ENCODE measurements at regions not wholly inside any gene's neighbourhood (a gene's known extent, or its start where the extent isn't known, plus 50 kb on each side); places are given as distances from the start of the nearest gene placed in this dataset.

- Histone ChIP-seq H3K9me3 (ENCODE audit: control insufficient read depth in 3 of 3, low read length in 3 of 3) (no peaks in the 10 kb centered on the region), H3K4me3 (ENCODE audit: low read length in 3 of 3) (no peak overlapping the region), H3K36me3 (ENCODE audit: control insufficient read depth in 3 of 3, insufficient read depth in 3 of 3, low read length in 3 of 3) (no peaks in the 10 kb centered on the region), H3K9ac (ENCODE audit: low read depth in 1 of 3, low read length in 3 of 3) (no peak overlapping the region), H3K27me3 (ENCODE audit: control insufficient read depth in 3 of 3, insufficient read depth in 3 of 3, low read length in 3 of 3) (no peaks in the 10 kb centered on the region), H3K27ac (ENCODE audit: low read depth, low read length) (no peak overlapping the region), H3K4me1 (ENCODE audit: control insufficient read depth in 3 of 3, insufficient read depth in 3 of 3, low read length in 3 of 3) (no peaks in the 10 kb centered on the region)
Measured at GRCh38 chr10:55223352-55223751, 422.3 kb upstream of the PCDH15 start.

GRCh38 chr10:55220975-55221374, 419.9 kb upstream of the PCDH15 start:
- no peaks in the 10 kb centered on the region for H3K9me3 ChIP-seq (ENCODE audit: control insufficient read depth in 3 of 3, low read length in 3 of 3)
- no peaks in the 10 kb centered on the region for H3K27me3 ChIP-seq (ENCODE audit: control insufficient read depth in 3 of 3, insufficient read depth in 3 of 3, low read length in 3 of 3)
- no peaks in the 10 kb centered on the region for H3K4me1 ChIP-seq (ENCODE audit: control insufficient read depth in 3 of 3, insufficient read depth in 3 of 3, low read length in 3 of 3)
- no peak overlapping the region for H3K9ac ChIP-seq (ENCODE audit: low read depth in 1 of 3, low read length in 3 of 3)
- H3K36me3 ChIP-seq (ENCODE audit: control insufficient read depth in 3 of 3, insufficient read depth in 3 of 3, low read length in 3 of 3), result no peaks in the 10 kb centered on the region
- H3K4me3 ChIP-seq (ENCODE audit: low read length in 3 of 3), result no peak overlapping the region
- H3K27ac ChIP-seq (ENCODE audit: low read depth, low read length), result no peak overlapping the region

GRCh38 chr10:55215699-55216098, 414.7 kb upstream of the PCDH15 start:
- Histone ChIP-seq H3K9ac (ENCODE audit: low read depth in 1 of 3, low read length in 3 of 3) (no peak overlapping the region), H3K4me3 (ENCODE audit: low read length in 3 of 3) (no peak overlapping the region), H3K36me3 (ENCODE audit: control insufficient read depth in 3 of 3, insufficient read depth in 3 of 3, low read length in 3 of 3) (no peaks in the 10 kb centered on the region), H3K27ac (ENCODE audit: low read depth, low read length) (no peak overlapping the region), H3K4me1 (ENCODE audit: control insufficient read depth in 3 of 3, insufficient read depth in 3 of 3, low read length in 3 of 3) (no peaks in the 10 kb centered on the region), H3K27me3 (ENCODE audit: control insufficient read depth in 3 of 3, insufficient read depth in 3 of 3, low read length in 3 of 3) (no peaks in the 10 kb centered on the region), H3K9me3 (ENCODE audit: control insufficient read depth in 3 of 3, low read length in 3 of 3) (no peaks in the 10 kb centered on the region)

- Histone ChIP-seq H3K9ac (ENCODE audit: low read depth in 1 of 3, low read length in 3 of 3) (no peak overlapping the region), H3K4me3 (ENCODE audit: low read length in 3 of 3) (no peak overlapping the region)
Measured at GRCh38 chr10:55214608-55215007, 413.6 kb upstream of the PCDH15 start.

GRCh38 chr10:55212051-55212450, 411.0 kb upstream of the PCDH15 start:
- Histone ChIP-seq H3K36me3 (ENCODE audit: control insufficient read depth in 3 of 3, insufficient read depth in 3 of 3, low read length in 3 of 3) (no peaks in the 10 kb centered on the region), H3K27ac (ENCODE audit: low read depth, low read length) (no peak overlapping the region), H3K9ac (ENCODE audit: low read depth in 1 of 3, low read length in 3 of 3) (no peak overlapping the region), H3K27me3 (ENCODE audit: control insufficient read depth in 3 of 3, insufficient read depth in 3 of 3, low read length in 3 of 3) (no peaks in the 10 kb centered on the region), H3K4me1 (ENCODE audit: control insufficient read depth in 3 of 3, insufficient read depth in 3 of 3, low read length in 3 of 3) (no peaks in the 10 kb centered on the region), H3K4me3 (ENCODE audit: low read length in 3 of 3) (no peak overlapping the region), H3K9me3 (ENCODE audit: control insufficient read depth in 3 of 3, low read length in 3 of 3) (no peaks in the 10 kb centered on the region)

More at GRCh38 chr10:55214608-55215007, 413.6 kb upstream of the PCDH15 start:
- Histone ChIP-seq H3K4me1 (ENCODE audit: control insufficient read depth in 3 of 3, insufficient read depth in 3 of 3, low read length in 3 of 3) (no peaks in the 10 kb centered on the region), H3K27me3 (ENCODE audit: control insufficient read depth in 3 of 3, insufficient read depth in 3 of 3, low read length in 3 of 3) (no peaks in the 10 kb centered on the region), H3K36me3 (ENCODE audit: control insufficient read depth in 3 of 3, insufficient read depth in 3 of 3, low read length in 3 of 3) (no peaks in the 10 kb centered on the region), H3K9me3 (ENCODE audit: control insufficient read depth in 3 of 3, low read length in 3 of 3) (no peaks in the 10 kb centered on the region), H3K27ac (ENCODE audit: low read depth, low read length) (no peak overlapping the region)

- Histone ChIP-seq H3K36me3 (ENCODE audit: control insufficient read depth in 3 of 3, insufficient read depth in 3 of 3, low read length in 3 of 3) (no peaks in the 10 kb centered on the region), H3K27ac (ENCODE audit: low read depth, low read length) (no peak overlapping the region), H3K9ac (ENCODE audit: low read depth in 1 of 3, low read length in 3 of 3) (no peak overlapping the region), H3K9me3 (ENCODE audit: control insufficient read depth in 3 of 3, low read length in 3 of 3) (no peaks in the 10 kb centered on the region), H3K27me3 (ENCODE audit: control insufficient read depth in 3 of 3, insufficient read depth in 3 of 3, low read length in 3 of 3) (no peaks in the 10 kb centered on the region), H3K4me3 (ENCODE audit: low read length in 3 of 3) (no peak overlapping the region), H3K4me1 (ENCODE audit: control insufficient read depth in 3 of 3, insufficient read depth in 3 of 3, low read length in 3 of 3) (no peaks in the 10 kb centered on the region)
Measured at GRCh38 chr10:55203874-55204273, 402.8 kb upstream of the PCDH15 start.

- H3K9me3 ChIP-seq (ENCODE audit: control insufficient read depth in 3 of 3, low read length in 3 of 3), result no peaks in the 10 kb centered on the region
- H3K4me1 ChIP-seq (ENCODE audit: control insufficient read depth in 3 of 3, insufficient read depth in 3 of 3, low read length in 3 of 3), result no peaks in the 10 kb centered on the region
- no peak overlapping the region for H3K27ac ChIP-seq (ENCODE audit: low read depth, low read length)
- no peak overlapping the region for H3K4me3 ChIP-seq (ENCODE audit: low read length in 3 of 3)
- H3K36me3 ChIP-seq (ENCODE audit: control insufficient read depth in 3 of 3, insufficient read depth in 3 of 3, low read length in 3 of 3), result no peaks in the 10 kb centered on the region
- no peaks in the 10 kb centered on the region for H3K27me3 ChIP-seq (ENCODE audit: control insufficient read depth in 3 of 3, insufficient read depth in 3 of 3, low read length in 3 of 3)
- H3K9ac ChIP-seq (ENCODE audit: low read depth in 1 of 3, low read length in 3 of 3), result no peak overlapping the region
Measured at GRCh38 chr10:55203319-55203718, 402.3 kb upstream of the PCDH15 start.

GRCh38 chr10:55200020-55200419, 399.0 kb upstream of the PCDH15 start:
- Histone ChIP-seq H3K27ac (ENCODE audit: low read depth, low read length) (no peak overlapping the region), H3K9ac (ENCODE audit: low read depth in 1 of 3, low read length in 3 of 3) (no peak overlapping the region), H3K9me3 (ENCODE audit: control insufficient read depth in 3 of 3, low read length in 3 of 3) (no peaks in the 10 kb centered on the region), H3K4me3 (ENCODE audit: low read length in 3 of 3) (no peak overlapping the region), H3K36me3 (ENCODE audit: control insufficient read depth in 3 of 3, insufficient read depth in 3 of 3, low read length in 3 of 3) (no peaks in the 10 kb centered on the region), H3K4me1 (ENCODE audit: control insufficient read depth in 3 of 3, insufficient read depth in 3 of 3, low read length in 3 of 3) (no peaks in the 10 kb centered on the region), H3K27me3 (ENCODE audit: control insufficient read depth in 3 of 3, insufficient read depth in 3 of 3, low read length in 3 of 3) (no peaks in the 10 kb centered on the region)

- H3K4me1 ChIP-seq (ENCODE audit: control insufficient read depth in 3 of 3, insufficient read depth in 3 of 3, low read length in 3 of 3), result no peaks in the 10 kb centered on the region
- H3K36me3 ChIP-seq (ENCODE audit: control insufficient read depth in 3 of 3, insufficient read depth in 3 of 3, low read length in 3 of 3), result no peaks in the 10 kb centered on the region
- no peak overlapping the region for H3K4me3 ChIP-seq (ENCODE audit: low read length in 3 of 3)
- H3K9me3 ChIP-seq (ENCODE audit: control insufficient read depth in 3 of 3, low read length in 3 of 3), result no peaks in the 10 kb centered on the region
- H3K27ac ChIP-seq (ENCODE audit: low read depth, low read length), result no peak overlapping the region
- no peak overlapping the region for H3K9ac ChIP-seq (ENCODE audit: low read depth in 1 of 3, low read length in 3 of 3)
- H3K27me3 ChIP-seq (ENCODE audit: control insufficient read depth in 3 of 3, insufficient read depth in 3 of 3, low read length in 3 of 3), result no peaks in the 10 kb centered on the region
Measured at GRCh38 chr10:55191236-55191860, 390.3 kb upstream of the PCDH15 start.

- no peak overlapping the region for H3K9ac ChIP-seq (ENCODE audit: low read depth in 1 of 3, low read length in 3 of 3)
Measured at GRCh38 chr10:55183993-55184392, 383.0 kb upstream of the PCDH15 start.

More at GRCh38 chr10:55183993-55184392, 383.0 kb upstream of the PCDH15 start:
- Histone ChIP-seq H3K27me3 (ENCODE audit: control insufficient read depth in 3 of 3, insufficient read depth in 3 of 3, low read length in 3 of 3) (no peaks in the 10 kb centered on the region), H3K4me3 (ENCODE audit: low read length in 3 of 3) (no peak overlapping the region), H3K9me3 (ENCODE audit: control insufficient read depth in 3 of 3, low read length in 3 of 3) (no peaks in the 10 kb centered on the region), H3K27ac (ENCODE audit: low read depth, low read length) (no peak overlapping the region), H3K4me1 (ENCODE audit: control insufficient read depth in 3 of 3, insufficient read depth in 3 of 3, low read length in 3 of 3) (no peaks in the 10 kb centered on the region), H3K36me3 (ENCODE audit: control insufficient read depth in 3 of 3, insufficient read depth in 3 of 3, low read length in 3 of 3) (no peaks in the 10 kb centered on the region)

Measured in skeletal muscle tissue (tissue), 3 donors.